Iris pigment epithelial cell (primary cell): ENCODE measurements at regions not wholly inside any gene's neighbourhood (a gene's known extent, or its start where the extent isn't known, plus 50 kb on each side); places are given as distances from the start of the nearest gene placed in this dataset.

Experiments used
- DNase-seq: peaks from one replicate; pipeline ENCODE4 v3.0.0-alpha.2; 2011; ENCODE audit warnings: low read depth

GRCh38 chr9:107064378-107064777 lies 201.4 kb downstream of the ZNF462 start:
- DNase-seq = no peak

- DNase-seq = no peak
These were observed 202.6 kb downstream of the ZNF462 start for GRCh38 chr9:107065549-107065948.

- DNase-seq = no peak
These were observed 204.9 kb downstream of the ZNF462 start for GRCh38 chr9:107067739-107068416.

- no peak for DNase-seq
These were observed 205.6 kb downstream of the ZNF462 start for GRCh38 chr9:107068581-107068980.

- DNase-seq = no peak
These were observed 207.6 kb downstream of the ZNF462 start for GRCh38 chr9:107070586-107070985.

- no peak for DNase-seq
These were observed 205.0 kb upstream of the RAD23B start for GRCh38 chr9:107078061-107078460.

- DNase-seq = no peak
These were observed 203.5 kb upstream of the RAD23B start for GRCh38 chr9:107079589-107079988.

- DNase-seq = no peak
These were observed 202.9 kb upstream of the RAD23B start for GRCh38 chr9:107080130-107080529.

- no peak for DNase-seq
These were observed 196.6 kb upstream of the RAD23B start for GRCh38 chr9:107086460-107086859.

GRCh38 chr9:107087222-107087621 lies 195.9 kb upstream of the RAD23B start:
- no peak for DNase-seq

GRCh38 chr9:107090218-107090617 lies 192.9 kb upstream of the RAD23B start:
- DNase-seq = no peak

GRCh38 chr9:107093365-107094060 lies 189.6 kb upstream of the RAD23B start:
- DNase-seq = no peak

- no peak for DNase-seq
These were observed 188.7 kb upstream of the RAD23B start for GRCh38 chr9:107094370-107094769.

GRCh38 chr9:107100591-107100990 lies 182.5 kb upstream of the RAD23B start:
- no peak for DNase-seq

GRCh38 chr9:107102011-107102410 lies 181.1 kb upstream of the RAD23B start:
- DNase-seq = no peak

- DNase-seq = no peak
These were observed 179.5 kb upstream of the RAD23B start for GRCh38 chr9:107103621-107104020.

- DNase-seq = no peak
These were observed 177.3 kb upstream of the RAD23B start for GRCh38 chr9:107105784-107106183.

GRCh38 chr9:107106416-107106815 lies 176.7 kb upstream of the RAD23B start:
- DNase-seq = no peak

- DNase-seq = no peak
These were observed 174.5 kb upstream of the RAD23B start for GRCh38 chr9:107108342-107109130.

GRCh38 chr9:107109324-107109723 lies 173.8 kb upstream of the RAD23B start:
- DNase-seq = no peak

GRCh38 chr9:107110153-107110552 lies 172.9 kb upstream of the RAD23B start:
- no peak for DNase-seq

- no peak for DNase-seq
These were observed 170.3 kb upstream of the RAD23B start for GRCh38 chr9:107112707-107113243.
